ENCODE measurements at regions not wholly inside any gene's neighbourhood (a gene's known extent, or its start where the extent isn't known, plus 50 kb on each side); places are given as distances from the start of the nearest gene placed in this dataset.

DNA sequence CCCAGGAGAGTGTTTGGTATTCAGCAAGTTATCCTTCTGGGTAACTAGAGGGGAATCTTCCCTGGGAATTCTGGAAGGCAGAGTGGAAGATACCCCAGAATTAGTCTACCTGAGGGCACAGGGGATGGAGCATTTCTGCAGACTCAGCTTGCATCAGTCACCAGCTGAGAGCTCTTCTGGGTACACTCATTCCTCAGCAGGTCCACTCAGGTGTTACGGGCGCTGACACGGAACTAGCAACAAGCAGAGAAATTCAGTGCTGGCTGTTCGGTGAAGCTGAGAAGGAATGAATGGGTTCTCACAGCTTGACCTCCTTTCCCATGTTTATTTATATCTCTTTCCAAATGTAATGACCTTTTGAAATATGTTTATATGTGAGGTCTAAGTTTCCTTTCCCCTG lies 106.0 kb upstream of the PNPLA4 start:
- H3K4me3 ChIP-seq (ENCODE audit: low read depth, low read length): no peak overlapping the region
- DNase-seq (ENCODE audit: low read depth): no peak
- TF ChIP-seq, protein P1, sequence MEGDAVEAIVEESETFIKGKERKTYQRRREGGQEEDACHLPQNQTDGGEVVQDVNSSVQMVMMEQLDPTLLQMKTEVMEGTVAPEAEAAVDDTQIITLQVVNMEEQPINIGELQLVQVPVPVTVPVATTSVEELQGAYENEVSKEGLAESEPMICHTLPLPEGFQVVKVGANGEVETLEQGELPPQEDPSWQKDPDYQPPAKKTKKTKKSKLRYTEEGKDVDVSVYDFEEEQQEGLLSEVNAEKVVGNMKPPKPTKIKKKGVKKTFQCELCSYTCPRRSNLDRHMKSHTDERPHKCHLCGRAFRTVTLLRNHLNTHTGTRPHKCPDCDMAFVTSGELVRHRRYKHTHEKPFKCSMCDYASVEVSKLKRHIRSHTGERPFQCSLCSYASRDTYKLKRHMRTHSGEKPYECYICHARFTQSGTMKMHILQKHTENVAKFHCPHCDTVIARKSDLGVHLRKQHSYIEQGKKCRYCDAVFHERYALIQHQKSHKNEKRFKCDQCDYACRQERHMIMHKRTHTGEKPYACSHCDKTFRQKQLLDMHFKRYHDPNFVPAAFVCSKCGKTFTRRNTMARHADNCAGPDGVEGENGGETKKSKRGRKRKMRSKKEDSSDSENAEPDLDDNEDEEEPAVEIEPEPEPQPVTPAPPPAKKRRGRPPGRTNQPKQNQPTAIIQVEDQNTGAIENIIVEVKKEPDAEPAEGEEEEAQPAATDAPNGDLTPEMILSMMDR (IDR thresholded peaks at IDR 0.05; ENCODE audit: insufficient read depth, low read depth, low read length): no peak

DNA sequence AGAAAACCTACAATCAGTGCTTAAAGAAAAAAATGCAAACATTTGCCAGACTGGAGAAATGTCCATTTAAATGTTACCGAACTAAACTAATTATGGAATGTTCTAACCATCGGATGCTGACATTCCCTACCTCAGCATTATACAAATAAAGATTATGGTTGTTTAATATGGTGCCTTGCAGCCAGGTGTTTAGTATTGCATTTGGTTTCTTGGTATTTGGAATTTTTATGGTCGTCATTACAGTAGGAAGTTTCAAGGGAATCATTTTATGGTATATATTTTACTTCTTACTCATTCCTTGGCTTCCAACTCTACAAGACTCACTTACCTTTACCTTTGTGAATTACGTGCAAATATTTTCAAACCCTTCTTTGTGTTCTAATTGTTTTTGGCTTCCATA lies 103.1 kb upstream of the PNPLA4 start:
- no peak for DNase-seq (ENCODE audit: low read depth)
- H3K4me3 ChIP-seq (ENCODE audit: low read depth, low read length): no peak overlapping the region
- TF ChIP-seq, protein P1 (IDR thresholded peaks at IDR 0.05; ENCODE audit: insufficient read depth, low read depth, low read length): no peak

DNA sequence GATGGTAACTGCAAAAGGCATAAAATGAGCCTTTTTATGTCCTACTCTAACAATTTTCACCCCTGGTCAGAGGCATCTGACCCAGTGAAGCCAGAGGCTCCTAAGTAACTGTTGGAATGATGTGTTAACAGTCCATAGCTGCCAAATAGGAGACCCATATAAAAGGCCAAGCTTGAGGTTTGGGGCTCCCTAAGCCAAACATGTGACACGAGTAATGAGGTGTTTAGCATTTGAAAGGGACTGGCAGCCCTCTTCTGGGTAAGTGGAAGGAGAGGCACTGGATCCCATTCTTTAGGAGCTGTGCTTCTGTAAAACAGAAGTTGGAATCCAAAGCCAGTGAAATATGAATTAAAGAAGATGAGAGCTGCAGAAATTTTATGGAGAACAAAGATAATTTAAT lies 100.6 kb upstream of the PNPLA4 start:
- TF ChIP-seq, protein P1 (IDR thresholded peaks at IDR 0.05; ENCODE audit: insufficient read depth, low read depth, low read length): no peak
- no peak for DNase-seq (ENCODE audit: low read depth)
- no peak overlapping the region for H3K4me3 ChIP-seq (ENCODE audit: low read depth, low read length)

DNA sequence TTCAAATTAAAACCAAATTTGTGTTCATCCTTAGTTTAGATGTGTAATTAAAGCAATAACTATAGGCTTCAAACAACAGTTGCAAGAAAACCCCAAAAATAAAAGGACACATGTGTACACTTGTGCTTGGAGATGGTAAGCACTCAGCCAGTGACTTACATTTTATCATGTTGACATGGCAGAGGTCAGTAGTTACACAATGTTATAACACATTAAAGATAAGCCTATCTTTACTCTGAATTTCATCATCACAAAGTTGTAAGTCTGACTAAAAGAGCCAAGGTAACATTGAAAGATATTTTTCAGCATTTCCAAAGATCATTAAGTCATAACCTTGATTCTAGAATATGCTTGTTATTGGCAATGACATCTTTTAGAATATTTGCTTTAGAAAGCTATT lies 98.5 kb upstream of the PNPLA4 start:
- TF ChIP-seq, protein P1 (IDR thresholded peaks at IDR 0.05; ENCODE audit: insufficient read depth, low read depth, low read length): no peak
- no peak for DNase-seq (ENCODE audit: low read depth)
- no peak overlapping the region for H3K4me3 ChIP-seq (ENCODE audit: low read depth, low read length)

DNA sequence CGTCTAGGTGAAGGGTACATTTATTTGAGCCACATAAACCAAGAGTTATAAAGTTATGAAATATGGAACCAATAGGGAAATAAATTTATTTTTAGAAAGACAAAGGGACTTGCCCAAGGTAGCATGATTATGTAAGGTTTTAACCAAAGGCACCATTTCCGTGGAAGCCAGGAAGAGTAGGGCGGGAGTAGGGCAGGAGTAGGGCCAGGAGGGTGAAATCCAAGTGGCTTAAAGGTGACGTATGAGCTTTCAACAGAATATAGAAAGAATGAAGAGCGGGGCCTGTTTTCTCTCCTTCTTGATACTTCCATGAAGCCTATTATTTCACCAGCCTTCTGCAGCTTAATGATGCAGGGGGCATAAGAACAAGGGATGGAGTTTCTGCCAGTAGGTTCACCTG lies 91.7 kb upstream of the PNPLA4 start:
- TF ChIP-seq, protein P1 (IDR thresholded peaks at IDR 0.05; ENCODE audit: insufficient read depth, low read depth, low read length): no peak
- DNase-seq (ENCODE audit: low read depth): no peak
- H3K4me3 ChIP-seq (ENCODE audit: low read depth, low read length): no peak overlapping the region

DNA sequence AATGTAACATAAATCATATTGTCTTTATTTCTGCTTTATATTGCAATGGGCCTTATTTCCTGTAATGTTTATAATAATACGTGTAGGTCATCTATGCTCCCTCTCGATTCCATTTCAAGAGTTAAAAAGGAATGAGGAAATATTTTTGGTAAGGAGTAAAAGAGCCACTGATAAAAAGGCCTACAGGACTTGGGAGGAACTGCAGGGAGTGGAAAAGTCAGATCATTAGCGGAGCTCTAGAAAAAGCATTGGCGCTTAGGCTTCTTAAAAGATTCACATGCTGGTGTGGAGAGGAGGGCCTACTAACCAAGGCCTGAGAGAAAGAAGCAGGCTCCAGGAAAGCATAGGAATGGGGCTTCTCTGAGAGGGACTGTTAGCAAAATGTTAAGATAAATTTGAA lies 82.9 kb upstream of the PNPLA4 start:
- TF ChIP-seq, protein P1 (IDR thresholded peaks at IDR 0.05; ENCODE audit: insufficient read depth, low read depth, low read length): no peak
- no peak overlapping the region for H3K4me3 ChIP-seq (ENCODE audit: low read depth, low read length)
- DNase-seq (ENCODE audit: low read depth): no peak

DNA sequence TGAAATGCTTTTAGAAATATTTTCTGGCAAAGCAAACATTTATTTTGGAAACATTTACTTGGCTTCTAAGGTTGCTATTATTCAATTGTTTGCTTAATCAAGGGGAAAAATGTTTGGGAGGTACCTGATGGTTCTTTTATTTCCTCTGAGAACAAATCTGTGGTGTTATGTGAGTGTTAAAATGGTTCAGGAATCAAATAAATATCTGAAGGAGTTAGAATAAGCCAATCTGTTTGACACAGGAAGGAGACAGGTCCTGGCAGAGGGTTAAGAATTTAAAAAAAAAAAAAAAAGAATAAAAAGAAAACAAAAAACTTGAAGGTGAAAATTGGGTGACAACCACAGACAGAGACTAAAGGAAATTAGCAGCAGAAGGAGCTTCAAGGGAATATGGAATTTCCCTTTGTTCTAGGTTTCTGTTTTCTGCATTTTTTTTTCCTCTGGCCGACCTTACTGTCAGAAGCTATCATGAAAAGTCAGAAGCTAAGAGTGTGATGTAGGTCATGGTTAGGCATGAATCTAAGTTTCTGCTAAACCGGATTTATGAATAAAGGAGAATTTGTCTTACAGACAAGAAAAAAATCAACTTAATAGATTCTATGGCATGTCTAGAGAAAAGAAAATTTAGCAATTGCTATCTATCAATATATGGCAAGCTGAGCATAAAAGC lies 78.6 kb upstream of the PNPLA4 start:
- TF ChIP-seq, protein P1 (IDR thresholded peaks at IDR 0.05; ENCODE audit: insufficient read depth, low read depth, low read length): no peak
- no peak for DNase-seq (ENCODE audit: low read depth)
- H3K4me3 ChIP-seq (ENCODE audit: low read depth, low read length): no peak overlapping the region
